Keratinocyte (primary cell): ENCODE measurements at regions not wholly inside any gene's neighbourhood (a gene's known extent, or its start where the extent isn't known, plus 50 kb on each side); places are given as distances from the start of the nearest gene placed in this dataset.

Source experiments
- DNase-seq: peaks from one replicate; pipeline ENCODE4 v3.0.0-alpha.2; 2011; ENCODE audit warnings: low read depth, missing footprints, low spot score
- FAIRE-seq: peaks from 2 replicates; lab custom pipeline; 2011; peaks lifted over from hg19 to GRCh38; lab: Jason Lieb, UNC
- H2AFZ ChIP-seq: 2 replicates; pipeline ENCODE4 v1.6.0; 2012; ENCODE audit warnings: low read length, control low read depth, inconsistent platforms; ENCODE audit not compliant: control insufficient read depth
- H3K27ac ChIP-seq: 2 replicates; pipeline ENCODE4 v1.5.1; 2011; ENCODE audit warnings: low read length; ENCODE audit not compliant: control insufficient read depth, insufficient read depth
- H3K27me3 ChIP-seq: 3 replicates; pipeline ENCODE4 v1.6.0; 2011; ENCODE audit warnings: low read length; ENCODE audit not compliant: control insufficient read depth, insufficient read depth; ENCODE audit errors: extremely low read depth
- H3K36me3 ChIP-seq, 2 experiments: 2 replicates in 1 of 2; 3 replicates in 1 of 2; pipeline ENCODE4 v1.5.1; 2011; ENCODE audit warnings: low read length in 2 of 2, mild to moderate bottlenecking in 1 of 2; ENCODE audit not compliant: control insufficient read depth in 2 of 2, insufficient read depth in 2 of 2; ENCODE audit errors: extremely low read depth in 1 of 2
- H3K4me1 ChIP-seq: 3 replicates; pipeline ENCODE4 v1.5.1; 2011; ENCODE audit warnings: low read length; ENCODE audit not compliant: control insufficient read depth, insufficient read depth; ENCODE audit errors: extremely low read depth
- H3K4me2 ChIP-seq: 3 replicates; pipeline ENCODE4 v1.6.0; 2011; ENCODE audit warnings: low read depth, low read length; ENCODE audit not compliant: control insufficient read depth, insufficient read depth; ENCODE audit errors: extremely low read depth
- H3K4me3 ChIP-seq, 3 experiments: fragments of 200-600 bp in 1 of 3; sonication (generic) in 1 of 3; 2 replicates in 2 of 3; 3 replicates in 1 of 3; pipeline ENCODE4 v1.5.1; 2011 to 2016; ENCODE audit warnings: low read length in 3 of 3, mild to moderate bottlenecking in 3 of 3, control low read depth in 2 of 3, inconsistent platforms in 1 of 3, low read depth in 1 of 3, mixed read lengths in 1 of 3, mixed run types in 1 of 3, moderate library complexity in 1 of 3; ENCODE audit not compliant: control insufficient read depth in 2 of 3, insufficient read depth in 2 of 3; ENCODE audit errors: extremely low read depth in 1 of 3
- H3K79me2 ChIP-seq: 2 replicates; pipeline ENCODE4 v1.6.0; 2012; ENCODE audit warnings: low read length; ENCODE audit not compliant: control insufficient read depth, insufficient read depth
- H3K9ac ChIP-seq: 3 replicates; pipeline ENCODE4 v1.6.0; 2011; ENCODE audit warnings: low read length; ENCODE audit not compliant: control insufficient read depth, insufficient read depth; ENCODE audit errors: extremely low read depth
- H3K9me1 ChIP-seq: 3 replicates; pipeline ENCODE4 v1.6.0; 2011; ENCODE audit warnings: low read length; ENCODE audit not compliant: control insufficient read depth, insufficient read depth; ENCODE audit errors: extremely low read depth
- H3K9me3 ChIP-seq: 2 replicates; pipeline ENCODE4 v1.5.1; 2012; ENCODE audit warnings: low read depth, low read length; ENCODE audit not compliant: control insufficient read depth
- H4K20me1 ChIP-seq: 3 replicates; pipeline ENCODE4 v1.6.0; 2011; ENCODE audit warnings: low read length; ENCODE audit not compliant: control insufficient read depth, insufficient read depth; ENCODE audit errors: extremely low read depth
- CTCF ChIP-seq, 3 experiments: IDR thresholded peaks in 1 of 3; conservative IDR thresholded peaks in 1 of 3; optimal IDR thresholded peaks in 1 of 3; 2 replicates in 2 of 3; 3 replicates in 1 of 3; pipeline versions ENCODE3 to v1.5.1; 2011; ENCODE audit warnings: low read length in 3 of 3, mild to moderate bottlenecking in 3 of 3, moderate library complexity in 2 of 3, control low read depth in 1 of 3, inconsistent platforms in 1 of 3; ENCODE audit not compliant: insufficient read depth in 2 of 3; ENCODE audit errors: extremely low read depth in 1 of 3
- EZH2 ChIP-seq: IDR thresholded peaks from one replicate; pipeline ENCODE4 v1.6.1; 2012; ENCODE audit warnings: inconsistent platforms, mild to moderate bottlenecking, low read length, moderate library complexity
- dilution Hi-C: fragments of 300-500 bp; cut with MboI; formaldehyde crosslinking; loops from one replicate; pipeline ENCODE4 v1.7.0; 2020; ENCODE audit warnings: low sequenced_read_pairs; ENCODE audit not compliant: extremely low pct_ligation_motif_present

- Histone ChIP-seq H3K27ac (no peak overlapping the region), H3K9ac (no peak overlapping the region), H3K27me3 (no peaks in the 10 kb centered on the region), H3K36me3 (no peaks in the 10 kb centered on the region), H3K9me3 (peaks cover 1% of the 10 kb centered on the region), H3K4me2 (no peak overlapping the region), H4K20me1 (no peaks in the 10 kb centered on the region), H3K4me1 (no peaks in the 10 kb centered on the region), H3K79me2 (no peaks in the 10 kb centered on the region), H3K4me3 (no peak overlapping the region), H3K9me1 (no peaks in the 10 kb centered on the region), H2AFZ (no peak overlapping the region)
- dilution Hi-C loops, result no loop called here
- no peak for TF ChIP-seq EZH2
- TF ChIP-seq CTCF (optimal IDR thresholded peaks at IDR 0.05 in 1 of 3, IDR thresholded peaks at IDR 0.05 in 1 of 3, conservative IDR thresholded peaks at IDR 0.05 in 1 of 3; ENCODE audit: extremely low read depth in 1 of 3, insufficient read depth in 2 of 3, low read length in 3 of 3), result no peak
- DNase-seq, result no peak
- FAIRE-seq, result no peak
Observed at GRCh38 chr12:126684703-126685102, 1582.3 kb upstream of the TMEM132C start.

GRCh38 chr12:126685636-126686035, 1581.3 kb upstream of the TMEM132C start:
- DNase-seq (no peak), FAIRE-seq (no peak)
- no peak overlapping the region for H2AFZ ChIP-seq
- dilution Hi-C loops, result no loop called here
- H3K27me3 ChIP-seq, result no peaks in the 10 kb centered on the region
- H3K9me3 ChIP-seq, result peaks cover 1% of the 10 kb centered on the region
- H3K79me2 ChIP-seq, result no peaks in the 10 kb centered on the region
- no peak overlapping the region for H3K4me2 ChIP-seq
- TF ChIP-seq EZH2 (no peak), CTCF (optimal IDR thresholded peaks at IDR 0.05 in 1 of 3, IDR thresholded peaks at IDR 0.05 in 1 of 3, conservative IDR thresholded peaks at IDR 0.05 in 1 of 3; ENCODE audit: extremely low read depth in 1 of 3, insufficient read depth in 2 of 3, low read length in 3 of 3) (no peak)
- no peak overlapping the region for H3K4me3 ChIP-seq
- no peaks in the 10 kb centered on the region for H3K4me1 ChIP-seq
- no peaks in the 10 kb centered on the region for H4K20me1 ChIP-seq
- H3K27ac ChIP-seq, result no peak overlapping the region
- no peak overlapping the region for H3K9ac ChIP-seq
- no peaks in the 10 kb centered on the region for H3K36me3 ChIP-seq
- H3K9me1 ChIP-seq, result no peaks in the 10 kb centered on the region
